RWPE1 (cell line): ENCODE measurements at regions not wholly inside any gene's neighbourhood (a gene's known extent, or its start where the extent isn't known, plus 50 kb on each side); places are given as distances from the start of the nearest gene placed in this dataset.
"Not testable (repeated sequence)": the region's sequence is repeated elsewhere in the genome, so short reads cannot be mapped to it uniquely, and the experiment has no call there.

Experiments
- CTCF ChIA-PET: fragments of 350-600 bp; sonication (Branson Sonifier 250); formaldehyde crosslinking; extraction: SDS; loops from one replicate; lab custom pipeline; 2021; lab: Yijun Ruan, JAX
- POLR2A ChIA-PET: fragments of 400-600 bp; formaldehyde crosslinking; extraction: SDS; loops from one replicate; lab custom pipeline; 2020; ENCODE audit warnings: antibody characterized with exemption; ENCODE audit not compliant: low non-redundant PET; lab: Yijun Ruan, JAX
- DNase-seq: peaks from one replicate; pipeline ENCODE4 v3.0.0; 2012; ENCODE audit warnings: low spot score
- H3K27ac ChIP-seq: fragments of 450-650 bp; 2 replicates; pipeline ENCODE4 v1.5.1; 2017
- CTCF ChIP-seq: fragments of 450-650 bp; conservative IDR thresholded peaks from 2 replicates; pipeline ENCODE4 v1.5.1; 2017; ENCODE audit warnings: low read depth, mild to moderate bottlenecking

- DNase-seq, result no peak
- ChIA-PET CTCF (interaction anchor here (0.7 kb wide), 1 partner anchor 777 kb away, joined by 5 read pairs; no protein-coding TSS in a partner anchor), POLR2A (no interaction called here)
- no peak for TF ChIP-seq CTCF
- H3K27ac ChIP-seq, result no peak overlapping the region
Observed at GRCh38 chr7:1300206-1300605, 67.5 kb downstream of the UNCX start.

- H3K27ac ChIP-seq, result no peak overlapping the region
- DNase-seq, result no peak
- ChIA-PET POLR2A (no interaction called here), CTCF (interaction anchor here (0.7 kb wide), 1 partner anchor 778 kb away, joined by 5 read pairs; no protein-coding TSS in a partner anchor)
- TF ChIP-seq CTCF, result no peak
Observed at GRCh38 chr7:1300636-1301035, 68.0 kb downstream of the UNCX start.

GRCh38 chr7:1301054-1301881 lies 68.6 kb downstream of the UNCX start:
- H3K27ac ChIP-seq, result no peak overlapping the region
- no peak for TF ChIP-seq CTCF
- ChIA-PET POLR2A (no interaction called here), CTCF (interaction anchor here (0.7 kb wide), 2 partner anchors 779 to 1031 kb away, joined by 4 to 5 read pairs; no protein-coding TSS in a partner anchor)
- no peak for DNase-seq

GRCh38 chr7:1301882-1302251 lies 69.2 kb downstream of the UNCX start:
- no peak overlapping the region for H3K27ac ChIP-seq
- CTCF ChIA-PET, result interaction anchor here (0.7 kb wide), 1 partner anchor 1030 kb away, joined by 4 read pairs; no protein-coding TSS in a partner anchor
- no peak for TF ChIP-seq CTCF
- POLR2A ChIA-PET, result no interaction called here
- no peak for DNase-seq

GRCh38 chr7:1302936-1303335 lies 70.3 kb downstream of the UNCX start:
- no peak for DNase-seq
- no peak for TF ChIP-seq CTCF
- CTCF ChIA-PET, result no interaction called here
- POLR2A ChIA-PET, result no interaction called here
- H3K27ac ChIP-seq, result no peak overlapping the region

- DNase-seq, CTCF ChIA-PET, H3K27ac ChIP-seq, POLR2A ChIA-PET: not testable (repeated sequence)
Observed at GRCh38 chr7:1304011-1304410, 71.3 kb downstream of the UNCX start.

GRCh38 chr7:1305873-1306272 lies 73.2 kb downstream of the UNCX start:
- DNase-seq, result no peak
- ChIA-PET CTCF (no interaction called here), POLR2A (no interaction called here)
- no peak overlapping the region for H3K27ac ChIP-seq
- no peak for TF ChIP-seq CTCF
